NCI-H524 treated with DMSO at 0.1 percent for 48 hours (cell line): ENCODE measurements at regions not wholly inside any gene's neighbourhood (a gene's known extent, or its start where the extent isn't known, plus 50 kb on each side); places are given as distances from the start of the nearest gene placed in this dataset.

Experiments used
- DNase-seq: peaks from one replicate; lab custom pipeline; 2025; lab: John Stamatoyannopoulos, UW

DNA sequence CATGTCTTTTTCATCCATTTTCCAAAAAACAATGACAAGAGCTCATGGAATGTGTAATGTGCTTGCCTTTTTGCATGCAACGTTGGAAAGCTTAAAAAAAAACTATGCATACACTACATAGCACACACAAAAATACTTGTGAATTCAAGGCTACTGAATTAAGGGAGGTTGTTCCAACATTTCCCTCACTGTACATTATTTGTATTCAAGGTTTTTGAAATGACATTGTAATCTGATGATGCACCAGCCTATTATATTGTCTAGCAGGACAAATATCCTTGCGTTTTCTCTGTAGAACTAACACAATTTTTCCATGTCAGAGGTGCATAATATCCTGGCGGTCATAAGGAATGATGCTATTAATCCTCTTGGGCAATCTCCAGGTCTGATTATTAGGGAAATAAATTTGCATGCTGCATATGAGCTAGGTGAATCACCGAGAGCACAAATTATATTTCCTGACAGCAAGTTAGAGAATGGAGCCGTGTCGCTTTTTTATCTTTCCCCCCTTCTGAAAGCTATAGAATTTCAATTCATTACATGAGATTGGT, 836.9 kb upstream of the FANCL start:
- no peak for DNase-seq

- DNase-seq: no peak
Observed at GRCh38 chr2:59077026-59077725, 836.1 kb upstream of the FANCL start.

GRCh38 chr2:59076079-59076619, 835.0 kb upstream of the FANCL start:
- DNase-seq: no peak

DNA sequence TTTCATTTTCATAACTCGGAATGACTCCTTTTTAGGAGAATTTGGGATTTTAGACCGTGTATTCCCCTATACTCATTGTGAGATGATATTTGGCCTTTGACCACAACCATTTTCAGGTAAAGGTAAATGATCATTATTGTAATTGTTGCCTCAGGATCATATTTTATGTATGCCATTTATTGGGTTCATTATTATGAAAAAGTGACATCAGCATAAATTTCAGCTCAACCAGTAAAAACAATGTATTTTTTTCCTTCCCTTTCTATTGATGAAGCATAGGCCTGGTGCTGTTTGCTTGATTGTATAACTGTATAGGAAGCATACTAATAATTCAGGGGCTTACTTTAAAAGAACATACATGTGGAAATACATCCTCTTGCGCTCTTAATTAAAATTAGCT, 832.9 kb upstream of the FANCL start:
- DNase-seq: no peak

GRCh38 chr2:59073286-59073685, 832.2 kb upstream of the FANCL start:
- DNase-seq: no peak

DNA sequence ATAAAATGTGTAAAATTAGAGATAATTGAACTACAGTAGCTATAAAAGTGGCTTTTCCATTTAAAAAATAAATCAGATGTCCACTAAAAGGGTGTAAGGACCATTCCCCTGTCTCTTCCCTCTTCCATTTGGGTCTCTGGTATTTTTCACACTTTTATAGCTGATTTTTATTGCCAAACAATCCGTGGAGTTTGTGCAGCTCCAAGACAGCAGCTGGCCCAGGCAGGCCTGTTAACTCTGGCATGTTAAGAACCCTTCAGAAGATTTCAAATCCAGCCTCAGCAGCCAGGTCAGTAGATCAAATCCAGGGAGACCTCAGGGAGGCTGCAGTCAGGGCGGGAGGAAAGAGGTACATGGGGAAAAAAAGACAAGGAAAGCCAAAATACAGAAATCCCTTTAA, 827.1 kb upstream of the FANCL start:
- no peak for DNase-seq

GRCh38 chr2:59066787-59067399, 825.8 kb upstream of the FANCL start:
- DNase-seq: no peak

DNA sequence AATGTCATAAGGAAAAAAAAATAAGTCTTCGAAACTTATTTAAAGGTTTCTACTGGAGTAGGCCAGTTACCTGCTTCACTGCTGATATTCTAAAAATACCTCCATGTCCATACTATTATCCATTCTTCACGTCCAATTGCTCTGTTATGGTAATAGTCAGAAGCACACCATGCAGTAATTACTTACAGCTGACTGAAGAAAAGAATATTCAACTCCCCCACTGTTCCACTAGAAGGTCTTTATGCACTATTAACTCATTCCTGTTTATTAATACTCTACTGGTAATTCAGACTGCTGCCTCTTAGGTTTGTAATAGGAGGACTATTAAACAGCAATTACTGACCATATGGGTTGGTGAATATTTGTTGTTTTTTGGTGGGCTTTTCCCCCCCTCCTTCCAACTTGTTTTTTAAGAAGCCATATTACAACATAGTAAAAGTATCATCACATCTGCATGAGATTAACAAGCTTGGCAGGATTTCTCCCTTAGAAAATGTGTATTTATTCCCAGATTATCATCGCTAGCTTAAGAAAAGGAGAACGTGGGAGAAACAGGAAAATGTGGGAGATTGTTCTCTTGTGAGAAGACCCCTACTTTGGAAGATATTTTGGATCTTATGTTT, 806.4 kb upstream of the FANCL start:
- DNase-seq: no peak

- no peak for DNase-seq
Observed at GRCh38 chr2:59046401-59047372, 805.6 kb upstream of the FANCL start.

DNA sequence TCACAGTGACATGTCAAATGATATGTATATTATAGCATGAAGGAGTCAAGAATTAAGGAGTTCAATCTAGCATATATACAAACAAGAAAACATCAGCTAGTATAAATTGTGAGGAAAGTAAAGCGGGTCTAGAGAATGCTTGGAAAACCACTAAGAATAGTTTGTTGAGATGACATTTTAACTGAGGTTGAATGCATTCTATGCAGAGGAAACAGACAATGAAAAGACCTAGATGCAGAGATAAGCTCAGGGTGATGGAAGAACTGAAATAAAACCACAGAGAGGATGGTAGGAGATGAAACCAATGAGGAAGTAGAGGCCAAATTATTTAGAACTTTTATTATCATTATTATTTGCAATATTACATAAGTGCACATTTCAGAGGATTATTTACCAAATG, 803.6 kb upstream of the FANCL start:
- no peak for DNase-seq

DNA sequence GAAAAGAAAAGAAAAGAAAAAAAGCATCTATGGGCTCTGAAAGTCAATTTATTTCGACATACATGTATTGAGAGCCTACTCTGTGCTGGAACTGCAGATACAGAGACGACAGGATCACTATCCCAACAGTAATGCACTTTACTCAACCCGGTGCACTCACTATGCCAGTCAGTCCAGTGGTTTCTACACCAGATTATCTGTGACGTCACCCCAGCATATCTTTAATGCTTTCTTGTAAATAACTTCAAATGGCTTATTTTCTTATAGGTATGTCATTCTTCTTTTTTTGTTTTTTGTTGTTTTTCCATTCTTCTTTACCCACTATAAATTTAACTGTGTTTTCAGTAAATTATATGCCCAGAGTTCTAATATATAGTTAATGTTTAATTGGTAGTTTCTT, 800.0 kb upstream of the FANCL start:
- DNase-seq: no peak

- no peak for DNase-seq
Observed at GRCh38 chr2:59034837-59035236, 793.7 kb upstream of the FANCL start.

GRCh38 chr2:59034106-59034505, 793.0 kb upstream of the FANCL start:
- DNase-seq: no peak

DNA sequence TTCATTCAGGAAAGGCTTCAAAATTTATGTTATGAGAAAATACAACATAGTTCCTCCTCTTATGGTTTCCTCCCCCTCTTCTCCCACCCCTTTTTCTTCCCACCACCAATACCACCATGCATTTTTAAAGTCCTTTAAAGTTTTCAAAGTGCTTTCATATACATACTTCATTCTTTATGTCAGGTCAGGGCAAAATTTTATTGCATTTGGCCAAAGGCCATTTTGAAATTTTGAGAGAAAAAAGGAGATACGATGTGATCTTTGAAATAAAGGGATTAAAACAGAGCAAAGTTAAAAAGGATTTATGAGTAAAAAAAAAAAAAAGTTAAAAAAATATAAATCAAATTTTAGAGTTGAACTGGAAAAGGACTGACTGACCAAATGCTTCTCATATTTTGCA, 792.5 kb upstream of the FANCL start:
- no peak for DNase-seq

DNA sequence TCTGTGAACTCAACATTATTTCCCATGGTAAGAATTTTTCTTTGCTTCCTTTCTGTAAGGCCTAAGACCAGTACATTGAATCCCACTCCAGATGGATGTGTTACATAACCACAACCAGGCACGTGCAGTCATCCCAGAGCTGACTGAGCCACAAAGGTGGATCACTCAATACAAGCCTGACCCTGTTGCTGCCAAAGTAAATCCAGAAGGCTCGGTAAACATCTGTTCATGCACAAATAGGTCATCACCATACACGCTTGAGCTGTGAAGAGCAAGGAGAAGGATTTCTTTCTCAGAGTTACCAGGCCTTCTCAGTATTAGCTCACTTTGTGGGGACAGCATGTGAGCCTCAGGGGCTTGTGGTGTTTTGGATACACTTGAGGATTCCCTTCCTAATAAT, 791.4 kb upstream of the FANCL start:
- DNase-seq: peak; percentile 98

DNA sequence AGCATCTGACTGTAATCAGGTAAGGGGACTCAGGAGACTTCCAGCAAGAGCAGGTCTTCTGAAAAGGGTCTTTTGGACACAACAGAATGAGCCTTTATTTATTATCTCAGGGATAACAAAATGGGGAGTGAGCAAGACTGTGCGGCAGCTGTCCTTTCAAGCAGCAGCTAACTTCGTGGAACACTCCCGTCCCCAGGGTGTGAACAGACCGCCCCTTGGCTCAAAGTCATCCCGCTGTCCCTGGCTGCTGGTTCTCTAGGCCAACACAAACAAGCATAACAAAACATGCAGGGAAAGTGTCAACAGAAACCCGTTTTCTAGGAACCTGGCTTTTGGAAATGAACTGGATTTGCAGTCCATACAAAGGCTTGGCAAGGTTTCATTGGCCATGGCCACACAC, 787.9 kb upstream of the FANCL start:
- no peak for DNase-seq

DNA sequence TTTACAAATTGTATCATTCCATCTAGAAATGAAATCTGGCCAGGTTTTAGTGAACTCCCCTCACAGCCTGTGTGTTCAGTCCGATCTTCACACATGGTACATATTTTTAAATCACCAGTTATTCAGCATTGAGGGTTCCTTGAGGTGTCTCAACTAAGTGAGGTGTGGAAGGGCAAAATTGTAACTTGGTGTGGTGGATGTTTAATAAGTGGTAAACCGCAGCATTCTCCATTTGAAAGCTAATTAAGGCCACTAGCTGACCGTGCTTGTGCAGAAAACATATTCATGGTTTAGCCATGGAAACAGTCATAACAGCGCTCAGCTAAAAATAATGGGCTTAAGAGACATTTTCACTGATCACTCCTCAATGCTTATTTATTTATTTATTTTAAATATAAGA, 786.2 kb upstream of the FANCL start:
- no peak for DNase-seq

GRCh38 chr2:59025157-59025757, 784.1 kb upstream of the FANCL start:
- DNase-seq: no peak

GRCh38 chr2:59021786-59022185, 780.7 kb upstream of the FANCL start:
- no peak for DNase-seq

GRCh38 chr2:59019566-59020159, 778.5 kb upstream of the FANCL start:
- no peak for DNase-seq

DNA sequence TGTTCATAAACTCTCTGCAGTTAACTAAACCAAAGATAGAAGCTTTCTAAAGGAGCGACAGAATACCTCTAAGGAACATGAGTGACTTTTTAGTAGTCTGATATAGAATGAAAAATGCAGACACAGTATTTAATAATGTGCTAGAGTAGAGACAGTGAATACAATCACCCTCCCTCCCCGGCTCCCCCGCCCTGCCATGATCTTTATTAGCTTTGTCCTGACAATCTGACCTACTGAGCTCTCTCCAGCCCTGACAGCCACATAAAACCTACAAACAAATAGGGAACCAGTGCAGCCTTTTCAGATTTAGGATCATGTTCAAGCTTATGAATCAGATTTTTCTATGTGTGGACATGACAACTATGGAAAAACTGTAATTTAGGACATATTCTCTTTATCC, 777.6 kb upstream of the FANCL start:
- no peak for DNase-seq
